ENCODE measurements at regions not wholly inside any gene's neighbourhood (a gene's known extent, or its start where the extent isn't known, plus 50 kb on each side); places are given as distances from the start of the nearest gene placed in this dataset.

DNA sequence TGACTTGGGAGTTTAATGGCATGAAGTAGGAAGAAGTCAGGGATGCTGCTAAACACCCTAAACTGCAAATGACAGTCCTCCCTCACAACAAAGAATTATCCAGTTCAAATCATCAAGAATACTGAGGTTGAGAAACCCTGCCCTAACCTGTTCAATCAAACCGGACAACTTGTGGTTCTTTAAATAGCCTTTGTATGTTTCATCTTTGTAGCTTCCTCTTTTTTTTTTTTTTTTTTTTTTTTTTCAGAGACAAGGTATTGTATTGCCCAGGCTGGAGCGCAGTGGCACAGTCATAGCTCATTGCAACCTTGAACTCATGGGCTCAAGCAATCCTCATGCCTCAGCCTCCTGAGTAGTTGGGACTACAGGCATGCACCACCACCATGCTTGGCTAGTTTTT is 52.5 kb upstream of the TTC29 start:
- DNase-seq (ENCODE audit: low read depth in 2 of 3, low spot score in 1 of 3): no peak

DNA sequence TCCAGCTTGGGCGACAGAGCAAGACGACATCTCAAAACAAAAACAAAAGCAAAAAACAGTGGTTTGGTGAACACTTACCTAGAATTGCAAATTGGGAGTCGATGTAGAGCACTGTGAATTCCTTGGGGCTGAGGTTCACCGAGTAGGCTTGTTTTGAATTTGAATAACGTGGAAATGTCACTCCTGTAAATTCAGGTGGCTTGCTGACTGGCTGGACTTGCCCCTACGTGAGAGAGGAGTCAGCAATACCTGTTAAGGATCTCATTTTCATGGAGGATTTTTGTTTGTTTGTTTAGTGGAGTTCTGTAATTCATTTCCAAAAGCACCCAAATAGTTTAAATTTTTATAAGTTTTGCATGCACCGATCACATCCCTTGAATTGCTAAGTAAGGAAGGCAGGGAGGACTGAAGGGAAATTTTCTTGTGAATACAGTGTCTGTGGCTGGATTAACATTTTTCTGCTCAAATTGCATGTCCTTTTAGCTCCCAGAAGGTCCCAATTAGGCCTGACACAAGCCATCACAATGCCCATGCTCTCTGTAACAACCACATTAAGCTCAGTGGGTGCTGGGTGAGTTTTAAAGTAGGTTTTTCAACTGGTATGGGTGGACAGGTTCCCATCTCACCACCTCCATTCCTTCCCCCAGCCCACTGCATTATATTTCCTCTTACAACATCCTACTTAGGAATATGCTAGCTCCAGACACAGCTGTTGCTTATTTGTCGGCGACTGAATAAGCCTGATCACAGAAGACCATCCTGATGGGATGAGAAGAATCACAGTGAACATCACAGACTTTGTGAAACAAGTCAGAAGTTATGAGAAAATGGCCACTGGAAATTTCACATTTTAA is 58.5 kb upstream of the TTC29 start:
- DNase-seq (ENCODE audit: low read depth in 2 of 3, low spot score in 1 of 3): no peak

DNA sequence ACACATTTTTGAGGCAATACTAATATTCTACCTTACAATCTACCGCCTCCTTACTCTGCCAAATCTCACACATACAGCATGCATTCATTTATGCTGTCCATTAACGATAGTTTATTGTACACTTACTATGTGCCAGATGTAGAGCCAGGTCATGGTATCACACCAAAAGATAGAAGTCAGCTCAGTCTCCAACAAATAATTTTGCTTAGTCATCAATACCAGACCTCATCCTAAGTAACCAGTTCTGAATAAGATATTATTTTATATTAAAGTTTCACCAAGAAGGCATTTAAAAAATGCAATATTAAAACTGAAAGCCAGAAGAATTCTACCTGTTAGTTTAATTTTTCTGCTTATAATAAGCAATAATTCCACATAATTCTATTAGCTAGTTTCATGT is 60.6 kb upstream of the TTC29 start:
- no peak for DNase-seq (ENCODE audit: low read depth in 2 of 3, low spot score in 1 of 3)

DNA sequence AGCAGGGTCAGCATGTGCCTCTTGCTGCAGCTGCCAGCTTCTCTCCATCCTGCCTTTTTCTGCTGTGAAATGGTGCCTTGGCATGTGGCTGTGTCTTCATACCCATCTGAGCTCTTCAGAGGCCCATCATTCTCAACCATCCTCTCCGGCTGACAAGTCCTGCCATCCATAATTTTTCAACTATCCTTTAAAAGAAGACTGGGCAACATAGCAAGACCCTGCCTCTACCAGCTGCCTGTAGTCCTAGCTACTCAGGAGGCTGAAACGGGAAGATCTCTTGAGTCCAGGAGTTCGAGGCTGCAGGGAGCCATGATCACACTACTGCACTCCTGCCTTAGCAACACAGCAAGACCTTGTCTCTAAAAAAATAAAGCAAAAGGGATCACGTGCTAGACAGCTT is 64.2 kb upstream of the TTC29 start:
- no peak for DNase-seq (ENCODE audit: low read depth in 2 of 3, low spot score in 1 of 3)

DNA sequence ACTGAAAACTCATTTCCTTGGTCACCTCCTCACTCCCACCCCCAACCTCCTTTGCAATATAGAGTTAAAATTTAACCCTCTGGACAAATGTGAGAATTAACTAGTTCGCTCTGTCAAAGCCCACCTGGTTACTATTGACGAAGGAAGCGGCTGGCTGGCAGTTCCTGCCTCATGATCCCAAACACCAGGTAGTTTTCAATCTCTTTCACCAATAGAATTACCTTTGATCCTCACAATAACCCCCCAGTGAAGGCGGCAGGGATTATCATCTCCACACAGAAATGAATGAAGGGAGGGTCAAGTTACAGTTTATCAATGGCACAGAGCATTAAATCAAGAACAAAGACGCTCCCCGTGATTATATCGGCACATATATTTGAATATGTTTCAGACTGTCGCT is 65.7 kb upstream of the TTC29 start:
- no peak for DNase-seq (ENCODE audit: low read depth in 2 of 3, low spot score in 1 of 3)

DNA sequence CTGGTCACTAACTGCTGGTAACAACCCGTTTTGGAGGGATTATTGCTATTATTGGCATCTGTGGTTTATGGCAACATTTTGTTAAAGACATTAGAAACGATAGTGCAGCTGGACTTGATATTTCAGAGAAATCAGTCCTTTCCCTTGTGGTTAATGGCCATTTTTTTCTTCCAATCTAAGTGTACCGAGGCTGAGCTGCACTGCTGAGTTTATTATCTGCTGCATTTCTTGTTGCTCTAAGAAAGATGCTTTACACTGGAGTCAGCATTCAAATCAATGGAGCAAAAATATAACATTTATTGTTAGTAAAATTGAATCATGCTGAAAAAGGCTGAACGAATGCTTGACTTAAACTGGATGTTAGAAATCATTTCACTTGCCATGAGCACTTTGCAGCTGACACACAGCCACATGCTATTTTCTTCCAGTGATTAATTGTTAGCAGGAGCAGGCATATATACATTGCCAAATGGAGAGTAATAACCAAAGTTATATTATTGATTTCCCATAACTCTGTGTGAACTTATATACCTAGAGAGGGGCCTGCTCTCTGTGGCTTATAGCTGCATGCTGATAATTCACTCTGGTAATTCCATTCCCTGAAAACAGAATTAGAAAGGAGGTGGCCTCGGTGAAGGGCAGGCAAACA is 66.5 kb upstream of the TTC29 start:
- DNase-seq (ENCODE audit: low read depth in 2 of 3, low spot score in 1 of 3): no peak

DNA sequence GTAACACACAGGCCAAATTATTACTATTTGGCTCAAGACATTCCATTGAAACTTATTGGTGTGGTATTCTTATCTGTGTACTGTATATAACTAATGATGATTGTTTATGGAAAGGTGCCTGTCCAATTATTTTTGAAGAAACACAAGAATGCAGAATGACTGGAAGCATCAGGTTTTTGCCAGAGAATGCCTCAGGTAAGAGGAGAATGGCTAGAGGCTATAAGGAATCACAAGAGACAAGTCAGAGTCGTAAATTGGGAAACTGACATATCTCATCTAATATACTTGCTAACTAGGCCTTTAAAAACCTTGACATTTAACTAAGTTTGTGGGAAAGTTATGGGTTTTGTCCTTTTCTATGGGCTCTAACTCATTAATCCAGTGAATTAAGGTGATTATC is 69.3 kb upstream of the TTC29 start:
- DNase-seq (ENCODE audit: low read depth in 2 of 3, low spot score in 1 of 3): no peak

DNA sequence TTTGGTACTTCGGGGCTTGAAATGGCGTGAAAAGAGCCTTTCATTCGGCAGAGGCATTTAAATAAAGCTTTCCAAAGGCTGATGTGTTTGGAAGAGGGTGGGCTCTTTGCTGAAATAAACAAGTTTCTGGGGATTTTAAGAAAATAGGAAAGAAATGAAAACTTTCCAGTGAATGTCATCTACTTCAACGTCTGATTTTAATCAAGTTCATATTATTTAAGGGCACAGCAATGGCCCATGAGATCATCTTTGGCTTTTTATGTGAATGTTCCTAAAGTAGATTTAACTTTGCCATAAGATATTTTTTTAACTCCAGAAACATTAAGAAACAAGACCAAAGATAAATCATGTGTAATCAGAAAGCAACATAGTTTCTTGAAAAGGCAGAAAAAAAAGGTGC is 69.8 kb upstream of the TTC29 start:
- no peak for DNase-seq (ENCODE audit: low read depth in 2 of 3, low spot score in 1 of 3)

DNA sequence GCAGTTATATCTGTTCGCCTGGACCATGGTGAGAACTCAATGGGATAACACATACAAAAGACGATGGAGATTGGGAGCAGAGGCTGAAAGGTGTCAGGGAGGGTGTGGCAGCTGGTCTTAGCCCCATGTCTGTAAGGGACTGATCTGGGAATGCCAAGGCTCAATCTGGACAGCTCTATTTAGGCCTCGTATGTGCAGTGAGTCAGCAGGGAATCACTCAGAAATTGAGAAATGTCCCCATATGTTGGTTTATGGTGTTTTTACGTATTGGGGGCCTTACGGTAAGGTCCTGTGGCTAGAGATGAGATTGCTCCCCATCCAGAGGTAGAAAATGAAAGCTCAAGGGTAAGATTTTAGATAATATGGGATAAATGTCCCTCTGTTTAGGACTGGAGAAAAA is 71.4 kb upstream of the TTC29 start:
- no peak for DNase-seq (ENCODE audit: low read depth in 2 of 3, low spot score in 1 of 3)

DNA sequence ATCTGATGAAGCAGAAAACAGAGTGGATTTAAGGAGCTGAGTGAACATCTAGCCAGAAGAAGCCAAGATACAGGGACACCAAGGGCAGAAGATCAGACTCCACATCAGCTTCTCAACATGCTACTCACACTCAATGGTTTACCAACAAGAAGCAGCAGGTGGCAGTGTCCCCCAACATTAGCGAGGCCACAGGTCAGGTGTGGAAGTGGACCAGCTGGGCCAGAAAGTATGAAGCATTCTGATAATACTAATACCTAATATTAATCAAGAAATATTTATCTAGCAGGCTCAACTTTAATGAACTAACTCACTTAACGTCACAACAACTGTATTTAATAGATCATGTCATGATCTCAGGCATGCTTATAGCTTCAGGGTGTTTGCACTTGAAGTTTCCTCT is 73.4 kb upstream of the TTC29 start:
- DNase-seq (ENCODE audit: low read depth in 2 of 3, low spot score in 1 of 3): peak; percentile 3 to 30 (median 25)

DNA sequence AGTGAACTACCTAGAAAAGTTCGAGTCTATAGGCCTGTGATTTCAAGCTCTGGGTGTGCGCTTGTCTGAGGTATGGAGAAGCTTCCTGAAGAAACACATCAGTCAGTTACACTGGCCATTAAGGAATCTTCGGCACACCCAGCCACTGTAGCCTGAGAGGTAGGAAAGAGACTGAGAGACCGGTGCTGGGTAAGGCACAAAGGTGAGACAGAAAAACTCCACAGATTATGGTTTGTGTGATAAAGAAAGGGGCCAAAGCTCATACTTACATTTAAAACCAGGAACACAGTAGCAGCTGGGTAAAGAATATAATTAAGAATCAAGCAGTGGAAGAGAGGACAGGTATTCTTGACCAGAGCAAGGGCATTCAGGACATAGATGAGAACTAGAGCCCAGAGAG is 74.8 kb upstream of the TTC29 start:
- no peak for DNase-seq (ENCODE audit: low read depth in 2 of 3, low spot score in 1 of 3)

DNA sequence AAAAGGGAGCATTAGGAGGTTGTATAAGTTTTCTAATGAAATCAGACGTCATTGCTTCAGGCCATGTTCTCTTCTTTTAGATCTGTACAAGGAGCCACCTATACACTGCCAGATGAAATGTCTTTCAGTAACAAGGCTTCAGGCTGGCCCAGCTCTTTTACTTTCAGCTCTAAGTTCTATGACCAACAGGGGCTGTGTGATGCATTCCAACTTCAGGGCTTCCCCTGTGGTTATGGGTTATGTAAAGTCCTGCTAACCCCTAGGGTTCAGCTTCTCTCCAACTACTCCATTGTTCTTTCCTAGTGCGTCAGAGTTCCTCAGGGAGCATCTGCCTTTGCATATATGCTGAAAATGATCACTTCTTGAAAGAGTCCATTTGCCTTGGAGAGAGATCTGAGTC is 79.4 kb upstream of the TTC29 start:
- DNase-seq (ENCODE audit: low read depth in 2 of 3, low spot score in 1 of 3): no peak

DNA sequence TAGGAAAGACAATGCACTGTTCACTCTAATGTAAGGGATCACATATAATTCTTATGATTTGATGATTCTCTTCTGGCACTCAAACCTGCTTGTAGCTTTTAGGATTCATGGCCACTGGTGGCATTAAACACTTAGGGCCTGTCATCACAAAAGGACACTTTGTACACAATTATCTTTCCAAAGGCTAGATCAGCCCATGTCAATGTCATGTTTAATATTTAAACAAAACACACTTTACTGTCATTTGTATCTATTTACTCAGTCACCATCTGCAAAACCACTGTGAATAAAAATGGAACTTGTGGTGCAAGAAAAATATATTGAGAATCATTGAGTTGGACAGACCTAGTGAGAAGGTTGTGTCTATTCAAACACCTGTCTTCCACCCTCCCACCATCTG is 83.6 kb upstream of the TTC29 start:
- DNase-seq (ENCODE audit: low read depth in 2 of 3, low spot score in 1 of 3): no peak

DNA sequence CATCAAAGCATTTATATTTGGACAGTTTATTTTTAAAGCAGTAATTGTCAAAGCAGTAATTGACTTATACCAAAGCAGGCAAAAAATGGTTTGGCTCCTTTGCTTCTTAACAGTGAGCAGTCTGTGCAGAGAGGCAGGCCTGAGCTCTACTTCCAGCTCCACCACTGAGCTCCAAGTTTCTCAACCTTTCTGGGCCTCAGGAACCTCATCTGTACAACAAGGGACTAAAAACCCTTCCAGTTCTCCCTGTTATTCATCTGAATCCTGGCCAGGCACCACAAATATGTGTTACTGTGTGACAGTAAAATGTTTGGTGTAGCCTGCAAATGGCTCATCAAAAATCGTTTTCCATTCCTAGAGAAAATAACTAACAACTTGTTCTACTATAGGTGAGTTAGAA is 88.7 kb upstream of the TTC29 start:
- no peak for DNase-seq (ENCODE audit: low read depth in 2 of 3, low spot score in 1 of 3)

DNA sequence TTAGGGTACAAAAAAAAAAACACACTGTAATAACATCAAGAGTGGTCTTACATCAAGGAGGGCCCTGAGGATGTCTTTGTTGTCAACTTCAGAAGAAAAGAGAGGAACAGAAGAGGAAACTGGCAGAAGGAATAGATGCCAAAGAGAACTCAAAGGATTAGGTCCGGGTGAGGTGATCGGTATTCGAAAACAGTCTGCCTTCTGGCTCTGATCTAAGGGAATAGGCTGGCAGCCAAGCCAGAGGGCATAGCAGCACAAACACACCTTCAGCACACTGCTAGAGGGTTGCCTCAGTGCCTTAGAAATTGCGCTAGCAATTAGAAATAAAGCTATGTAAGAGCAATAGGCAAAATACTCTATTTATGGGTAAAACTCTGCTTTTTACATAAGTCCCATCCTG is 91.4 kb upstream of the TTC29 start:
- no peak for DNase-seq (ENCODE audit: low read depth in 2 of 3, low spot score in 1 of 3)

DNA sequence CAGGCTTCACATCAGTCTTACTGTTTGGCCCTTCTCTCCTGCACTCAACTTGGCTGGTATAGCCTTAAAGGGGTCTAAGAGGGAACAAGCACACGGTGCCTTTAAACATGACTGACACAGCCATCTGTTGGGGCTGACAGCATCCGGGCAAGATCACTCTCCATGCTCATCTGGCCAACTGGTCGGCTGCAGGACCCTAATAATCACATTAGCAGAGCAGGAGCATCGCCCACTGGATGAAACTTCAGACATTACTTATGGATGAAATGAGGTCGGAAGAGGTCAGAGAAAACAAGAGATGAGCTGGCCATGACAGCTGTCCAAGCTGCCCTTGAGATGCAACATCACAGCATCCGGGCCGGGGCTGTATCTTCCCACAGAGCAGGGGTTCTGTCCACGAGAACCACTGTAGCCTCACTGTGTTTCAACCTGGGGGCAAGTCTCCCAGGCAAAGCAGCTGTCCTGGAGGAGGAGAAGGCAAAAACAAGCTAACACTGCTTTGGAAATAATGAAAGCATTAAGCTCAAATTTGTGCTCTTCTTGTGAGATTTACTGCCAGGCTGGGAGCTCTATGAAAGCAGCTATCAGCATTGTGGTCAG is 94.4 kb upstream of the TTC29 start:
- DNase-seq (ENCODE audit: low read depth in 2 of 3, low spot score in 1 of 3): no peak

DNA sequence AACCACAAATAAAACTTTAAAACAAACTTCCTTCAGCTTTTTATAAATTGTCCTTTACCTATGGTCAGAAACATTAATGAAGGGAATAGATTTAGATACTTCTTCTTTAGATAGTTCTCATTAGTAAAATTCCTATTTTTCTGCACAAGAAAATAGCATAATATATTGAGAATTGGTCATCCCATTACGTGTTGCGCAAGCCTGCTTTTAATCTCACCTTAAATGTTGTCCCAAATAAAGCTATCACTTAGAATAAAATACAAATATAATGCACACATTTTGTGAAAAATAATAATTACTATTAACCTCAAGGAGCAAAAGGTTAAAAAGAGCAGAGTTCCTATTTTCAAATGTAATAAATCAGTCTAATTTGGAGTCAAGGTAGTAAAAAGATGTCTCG is 95.2 kb upstream of the TTC29 start:
- no peak for DNase-seq (ENCODE audit: low read depth in 2 of 3, low spot score in 1 of 3)

DNA sequence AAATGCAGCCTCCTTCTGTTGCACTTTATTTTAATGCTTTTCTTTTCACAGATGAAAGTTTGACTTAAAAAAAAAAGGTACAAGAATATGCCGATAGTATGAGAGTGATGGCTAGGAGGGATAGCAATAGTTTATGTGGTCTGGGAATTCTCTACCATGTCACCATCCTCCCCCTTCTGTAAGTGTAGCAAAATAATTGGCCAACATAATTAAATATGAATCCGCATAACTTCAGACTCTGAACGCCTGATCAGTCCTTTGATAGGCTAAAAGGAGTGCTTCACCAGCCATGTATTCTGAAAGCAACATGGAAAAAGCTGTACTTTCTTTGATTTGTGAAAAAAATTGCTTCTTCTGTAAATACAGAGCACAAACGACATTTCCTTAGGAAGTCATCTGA is 95.7 kb upstream of the TTC29 start:
- DNase-seq (ENCODE audit: low read depth in 2 of 3, low spot score in 1 of 3): no peak

DNA sequence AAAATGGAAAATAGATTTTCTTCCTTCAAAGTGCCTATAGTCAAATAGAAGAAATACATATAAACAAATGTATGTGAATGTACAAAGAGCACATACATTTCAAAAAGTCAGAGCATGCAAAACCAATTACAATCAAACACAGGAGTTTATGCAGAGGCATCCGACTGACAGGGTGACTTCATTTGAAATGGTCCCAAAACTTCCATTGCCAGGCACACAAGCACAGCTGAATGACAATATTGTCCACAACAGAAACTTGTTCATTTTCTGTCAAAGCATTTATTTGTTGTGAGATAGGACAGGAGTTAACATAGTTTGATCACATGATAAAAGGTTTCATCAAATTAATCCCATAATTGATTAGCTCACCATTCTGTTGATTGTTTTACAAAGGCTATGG is 96.4 kb upstream of the TTC29 start:
- no peak for DNase-seq (ENCODE audit: low read depth in 2 of 3, low spot score in 1 of 3)

DNA sequence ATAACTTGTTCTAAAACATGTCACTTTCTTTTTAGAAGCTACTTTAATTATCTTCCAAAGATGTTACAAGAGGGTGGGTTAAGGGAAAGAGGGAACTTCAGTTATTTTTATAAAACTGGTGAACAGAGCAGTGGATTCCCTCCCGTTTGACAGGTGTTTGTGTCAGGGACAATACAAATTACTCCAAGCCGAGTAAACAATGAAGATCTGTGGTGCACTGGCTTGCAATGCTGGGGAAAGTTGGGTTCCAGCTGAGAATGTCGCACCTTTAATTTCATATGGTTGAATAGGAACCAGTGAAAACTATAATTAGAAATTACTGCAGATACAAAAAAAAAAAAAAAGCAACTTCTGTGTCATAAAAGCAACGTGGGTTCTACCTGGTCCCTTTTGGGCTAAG is 98.6 kb upstream of the TTC29 start:
- no peak for DNase-seq (ENCODE audit: low read depth in 2 of 3, low spot score in 1 of 3)

DNA sequence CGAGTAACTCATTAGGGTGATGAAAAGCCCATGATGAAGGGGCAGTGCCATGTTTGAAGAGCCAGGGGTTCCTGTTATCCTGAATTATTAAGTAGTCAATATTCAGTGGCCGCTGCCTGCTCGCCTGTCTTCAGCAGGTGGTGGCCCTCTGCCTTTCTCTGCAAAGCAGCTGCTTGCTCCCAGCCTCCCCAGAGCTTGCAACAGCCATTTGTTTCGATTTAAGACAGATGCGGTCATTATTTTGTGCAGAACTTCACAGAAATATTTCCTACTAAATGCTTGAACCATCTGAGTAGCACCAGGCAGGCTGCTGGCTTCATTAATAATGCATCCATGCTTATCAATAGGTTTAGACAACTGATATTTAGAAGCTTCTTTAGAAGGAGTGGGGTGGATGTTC is 104.3 kb upstream of the TTC29 start:
- no peak for DNase-seq (ENCODE audit: low read depth in 2 of 3, low spot score in 1 of 3)

DNA sequence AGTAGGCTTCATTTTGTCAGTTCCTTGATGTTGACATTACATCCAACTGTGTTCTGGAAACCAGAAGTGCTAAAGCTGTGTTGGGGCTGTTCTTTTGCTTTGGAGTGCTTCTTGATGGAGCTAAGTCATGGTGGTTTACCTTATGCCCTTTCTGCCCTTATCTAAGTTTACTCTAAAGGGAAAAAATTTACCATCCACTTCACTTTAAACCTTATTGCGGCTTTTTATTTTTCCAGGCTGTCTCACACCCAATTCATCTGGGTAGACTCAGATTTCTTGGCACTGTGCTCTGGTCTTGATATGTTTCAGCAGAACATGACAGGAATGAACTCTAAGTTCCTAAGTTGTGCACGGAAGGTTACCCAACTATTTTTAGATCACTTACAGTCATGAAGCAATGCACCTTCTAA is 104.7 kb upstream of the TTC29 start:
- DNase-seq (ENCODE audit: low read depth in 2 of 3, low spot score in 1 of 3): no peak

DNA sequence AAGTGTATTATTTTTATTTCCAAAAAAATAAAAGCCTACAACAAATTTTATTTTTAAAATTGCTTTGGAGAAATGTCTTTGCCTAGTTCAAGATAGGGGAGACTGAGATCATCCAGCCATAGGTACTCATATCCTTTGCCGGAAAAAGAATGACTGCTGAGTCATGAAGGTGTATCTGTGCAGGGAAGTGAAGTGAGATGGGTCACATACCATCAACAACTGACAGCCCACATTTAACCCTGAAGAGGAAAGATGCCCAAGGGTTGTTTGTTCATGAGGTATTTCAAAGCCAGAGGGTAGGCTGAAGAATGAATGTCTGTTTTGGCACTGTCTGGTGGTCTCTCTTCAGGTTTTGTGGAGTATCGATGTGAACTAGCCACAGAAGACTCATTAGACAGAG is 106.7 kb upstream of the TTC29 start:
- no peak for DNase-seq (ENCODE audit: low read depth in 2 of 3, low spot score in 1 of 3)

All from stimulated activated CD4-positive, alpha-beta T cell treated with anti-CD3 and anti-CD28 coated beads, Interleukin-12 subunit alpha, Interleukin-12 subunit beta, amount 100 ng/mL, for 48 hours (primary cell).